HEK293T (cell line): ENCODE measurements at regions not wholly inside any gene's neighbourhood (a gene's known extent, or its start where the extent isn't known, plus 50 kb on each side); places are given as distances from the start of the nearest gene placed in this dataset.

ENCODE experiments used
- CTCF ChIA-PET: fragments of 350-600 bp; formaldehyde crosslinking; extraction: SDS; loops from one replicate; lab custom pipeline; 2021; ENCODE audit warnings: antibody characterized with exemption, inconsistent platforms; lab: Yijun Ruan, JAX
- POLR2A ChIA-PET: fragments of 350-600 bp; formaldehyde crosslinking; extraction: SDS; loops from one replicate; lab custom pipeline; 2020; ENCODE audit warnings: antibody characterized with exemption, inconsistent platforms; lab: Yijun Ruan, JAX
- DNase-seq: peaks from one replicate; pipeline ENCODE4 v3.0.0; 2012; ENCODE audit warnings: mixed read lengths; ENCODE audit errors: extremely low spot score
- ARNT ChIP-seq: fragments of 450-650 bp; IDR thresholded peaks from 2 replicates; pipeline ENCODE4 v1.6.1; 2017; ENCODE audit warnings: mild to moderate bottlenecking
- BHLHE40 ChIP-seq: fragments of 450-650 bp; IDR thresholded peaks from 2 replicates; pipeline ENCODE4 v1.6.1; 2016; ENCODE audit warnings: mild to moderate bottlenecking, moderate library complexity, borderline replicate concordance
- CTBP1 ChIP-seq: fragments of 450-650 bp; IDR thresholded peaks from 2 replicates; pipeline ENCODE4 v1.6.1; 2016; ENCODE audit warnings: borderline replicate concordance
- ELF4 ChIP-seq: fragments of 450-650 bp; IDR thresholded peaks from 2 replicates; pipeline ENCODE4 v1.6.1; 2017; ENCODE audit warnings: antibody characterized with exemption
- FOXA1 ChIP-seq: fragments of 450-650 bp; IDR thresholded peaks from 2 replicates; pipeline ENCODE4 v1.6.1; 2016; ENCODE audit warnings: mild to moderate bottlenecking
- FOXK2 ChIP-seq: fragments of 450-650 bp; IDR thresholded peaks from 2 replicates; pipeline ENCODE4 v1.6.1; 2016; ENCODE audit warnings: mild to moderate bottlenecking
- FOXM1 ChIP-seq: fragments of 450-650 bp; IDR thresholded peaks from 2 replicates; pipeline ENCODE4 v1.6.1; 2017; ENCODE audit warnings: mild to moderate bottlenecking, borderline replicate concordance
- HDGF ChIP-seq: fragments of 450-650 bp; IDR thresholded peaks from 2 replicates; pipeline ENCODE4 v1.6.1; 2017; ENCODE audit warnings: antibody characterized with exemption, borderline replicate concordance
- L3MBTL2 ChIP-seq: fragments of 450-650 bp; conservative IDR thresholded peaks from 2 replicates; pipeline ENCODE4 v1.6.1; 2016; ENCODE audit warnings: mild to moderate bottlenecking
- LEF1 ChIP-seq: fragments of 450-650 bp; IDR thresholded peaks from 2 replicates; pipeline ENCODE4 v1.6.1; 2017; ENCODE audit warnings: mild to moderate bottlenecking, borderline replicate concordance
- NFRKB ChIP-seq: fragments of 450-650 bp; IDR thresholded peaks from 2 replicates; pipeline ENCODE4 v1.6.1; 2016; ENCODE audit warnings: mild to moderate bottlenecking, moderate library complexity
- SP1 ChIP-seq: fragments of 450-650 bp; IDR thresholded peaks from 2 replicates; pipeline ENCODE4 v1.6.1; 2017
- SUZ12 ChIP-seq: fragments of 450-650 bp; IDR thresholded peaks from 2 replicates; pipeline ENCODE4 v1.6.1; 2016; ENCODE audit warnings: mild to moderate bottlenecking
- TARDBP ChIP-seq: fragments of 450-650 bp; IDR thresholded peaks from 2 replicates; pipeline ENCODE4 v1.6.1; 2016
- ZNF384 ChIP-seq: fragments of 450-650 bp; IDR thresholded peaks from 2 replicates; pipeline ENCODE4 v1.6.1; 2016
- TF ChIP-seq, protein P1 (sequence below): fragments of 450-650 bp; IDR thresholded peaks from 2 replicates; pipeline ENCODE4 v1.6.1; 2016

GRCh38 chr20:57835074-57835452 lies 125.2 kb upstream of the PMEPA1 start:
- POLR2A ChIA-PET = no interaction called here
- CTCF ChIA-PET = no interaction called here
- no peak for DNase-seq
- TF ChIP-seq ZNF384 = no peak
- TF ChIP-seq FOXM1 = no peak
- TF ChIP-seq ELF4 = no peak
- TF ChIP-seq NFRKB = no peak
- TF ChIP-seq, protein P1, sequence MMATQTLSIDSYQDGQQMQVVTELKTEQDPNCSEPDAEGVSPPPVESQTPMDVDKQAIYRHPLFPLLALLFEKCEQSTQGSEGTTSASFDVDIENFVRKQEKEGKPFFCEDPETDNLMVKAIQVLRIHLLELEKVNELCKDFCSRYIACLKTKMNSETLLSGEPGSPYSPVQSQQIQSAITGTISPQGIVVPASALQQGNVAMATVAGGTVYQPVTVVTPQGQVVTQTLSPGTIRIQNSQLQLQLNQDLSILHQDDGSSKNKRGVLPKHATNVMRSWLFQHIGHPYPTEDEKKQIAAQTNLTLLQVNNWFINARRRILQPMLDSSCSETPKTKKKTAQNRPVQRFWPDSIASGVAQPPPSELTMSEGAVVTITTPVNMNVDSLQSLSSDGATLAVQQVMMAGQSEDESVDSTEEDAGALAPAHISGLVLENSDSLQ = no peak
- TF ChIP-seq L3MBTL2 = no peak
- TF ChIP-seq HDGF = no peak
- TF ChIP-seq ARNT = no peak
- no peak for TF ChIP-seq FOXA1
- TF ChIP-seq CTBP1 = no peak
- TF ChIP-seq FOXK2 = no peak
- TF ChIP-seq LEF1 = no peak
- no peak for TF ChIP-seq BHLHE40
- TF ChIP-seq SP1 = no peak
- no peak for TF ChIP-seq SUZ12
- no peak for TF ChIP-seq TARDBP

- ChIA-PET POLR2A (no interaction called here), CTCF (no interaction called here)
- TF ChIP-seq ARNT (no peak), FOXK2 (no peak), FOXA1 (no peak), ELF4 (no peak), L3MBTL2 (no peak), NFRKB (no peak), BHLHE40 (no peak), HDGF (no peak), SP1 (no peak), ZNF384 (no peak), FOXM1 (no peak), SUZ12 (no peak), TARDBP (no peak), CTBP1 (no peak)
- TF ChIP-seq, protein P1 = no peak
- no peak for DNase-seq
Observed at GRCh38 chr20:57834306-57835073, 124.7 kb upstream of the PMEPA1 start.

DNA sequence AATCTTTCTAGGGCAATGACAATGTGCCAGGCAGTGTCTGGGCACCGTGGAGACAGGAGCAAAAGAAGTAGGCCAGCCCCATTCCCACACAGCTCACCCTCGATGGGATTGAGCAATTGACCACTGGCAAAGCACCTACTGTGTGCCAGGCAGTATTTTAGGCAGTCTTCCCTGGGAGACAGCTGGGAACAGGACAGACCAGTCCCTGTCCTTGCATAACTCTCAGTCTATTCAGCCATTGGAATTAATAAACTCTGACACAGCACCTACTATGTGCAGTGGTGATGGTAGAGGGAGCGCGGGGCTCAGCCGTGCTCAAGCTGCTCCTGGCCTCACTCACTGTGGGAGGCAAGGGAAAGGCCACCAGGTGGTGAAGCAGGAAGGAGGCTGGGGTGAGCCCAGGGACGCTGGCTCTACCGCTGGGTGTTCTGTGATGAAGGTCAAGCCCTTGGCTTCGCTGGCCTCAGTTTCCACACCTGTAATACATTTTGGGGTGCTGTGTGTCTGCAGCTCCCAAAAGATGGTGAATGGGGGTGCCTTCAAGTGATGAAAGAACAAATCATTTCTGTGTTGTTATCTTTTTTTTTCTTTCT lies 122.3 kb upstream of the PMEPA1 start:
- CTCF ChIA-PET = no interaction called here
- POLR2A ChIA-PET = no interaction called here
- TF ChIP-seq LEF1 = no peak
- TF ChIP-seq, protein P1 = no peak
- no peak for TF ChIP-seq ELF4
- no peak for TF ChIP-seq FOXK2
- TF ChIP-seq ZNF384 = no peak
- TF ChIP-seq NFRKB = no peak
- no peak for TF ChIP-seq TARDBP
- no peak for TF ChIP-seq FOXM1
- TF ChIP-seq HDGF = no peak
- TF ChIP-seq SP1 = no peak
- no peak for TF ChIP-seq SUZ12
- no peak for TF ChIP-seq ARNT
- TF ChIP-seq FOXA1 = no peak
- TF ChIP-seq L3MBTL2 = no peak
- TF ChIP-seq BHLHE40 = no peak
- TF ChIP-seq CTBP1 = no peak
- DNase-seq = no peak

GRCh38 chr20:57831326-57831992 lies 121.6 kb upstream of the PMEPA1 start:
- TF ChIP-seq L3MBTL2 = no peak
- no peak for TF ChIP-seq ELF4
- TF ChIP-seq NFRKB = no peak
- no peak for TF ChIP-seq FOXM1
- no peak for TF ChIP-seq SP1
- no peak for TF ChIP-seq HDGF
- no peak for TF ChIP-seq BHLHE40
- TF ChIP-seq LEF1 = no peak
- no peak for TF ChIP-seq FOXK2
- TF ChIP-seq, protein P1 = no peak
- no peak for TF ChIP-seq ARNT
- no peak for TF ChIP-seq TARDBP
- no peak for DNase-seq
- ChIA-PET POLR2A (no interaction called here), CTCF (no interaction called here)

DNA sequence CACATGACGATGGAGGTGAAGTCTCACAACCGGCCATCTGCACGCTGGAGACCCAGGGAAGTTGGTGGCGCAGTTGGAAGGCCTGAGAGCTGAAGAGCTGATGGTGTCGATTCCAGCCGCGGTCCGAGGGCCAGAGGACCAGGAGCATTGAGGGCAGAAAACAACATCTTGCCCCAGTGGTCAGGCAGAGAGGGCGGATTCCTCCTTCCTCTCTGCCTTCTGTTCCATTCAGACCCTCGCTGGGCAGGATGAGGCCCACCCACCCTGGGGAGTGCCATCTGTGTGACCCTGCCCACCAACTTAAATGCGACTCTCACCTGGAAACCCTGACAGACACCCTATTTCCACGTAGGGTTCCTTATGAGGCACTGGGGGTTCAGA lies 120.7 kb upstream of the PMEPA1 start:
- CTCF ChIA-PET = no interaction called here
- POLR2A ChIA-PET = no interaction called here
- TF ChIP-seq HDGF (no peak), ARNT (no peak), NFRKB (no peak), SUZ12 (no peak), FOXA1 (no peak), BHLHE40 (no peak), FOXK2 (no peak), ZNF384 (no peak), CTBP1 (no peak)
- DNase-seq = no peak
